Adipocyte (in vitro differentiated cells): ENCODE measurements at regions not wholly inside any gene's neighbourhood (a gene's known extent, or its start where the extent isn't known, plus 50 kb on each side); places are given as distances from the start of the nearest gene placed in this dataset.

Source experiments
- DNase-seq: peaks from one replicate; pipeline ENCODE4 v3.0.0-alpha.2; 2015; ENCODE audit warnings: low read depth
- H3K27me3 ChIP-seq: replicated peaks from 2 replicates; pipeline ENCODE4 v1.7.0; 2013; ENCODE audit warnings: mild to moderate bottlenecking, low read length, moderate library complexity; ENCODE audit not compliant: control insufficient read depth, insufficient read depth
- H3K36me3 ChIP-seq: 2 replicates; pipeline ENCODE4 v1.7.0; 2013; ENCODE audit warnings: low read length, mild to moderate bottlenecking, moderate library complexity; ENCODE audit not compliant: control insufficient read depth, insufficient read depth, severe bottlenecking
- H3K4me1 ChIP-seq: 2 replicates; pipeline ENCODE4 v1.7.0; 2013; ENCODE audit warnings: mild to moderate bottlenecking, low read length, moderate library complexity; ENCODE audit not compliant: control insufficient read depth, insufficient read depth
- H3K4me3 ChIP-seq: 2 replicates; pipeline ENCODE4 v1.7.0; 2013; ENCODE audit warnings: mild to moderate bottlenecking, low read length, moderate library complexity
- H3K9ac ChIP-seq: 2 replicates; pipeline ENCODE4 v1.7.0; 2013; ENCODE audit warnings: mild to moderate bottlenecking, low read length, moderate library complexity
- H3K9me3 ChIP-seq: 2 replicates; pipeline ENCODE4 v1.7.0; 2013; ENCODE audit warnings: mild to moderate bottlenecking, low read length, moderate library complexity; ENCODE audit not compliant: control insufficient read depth

GRCh38 chr1:30328401-30329262 lies 394.8 kb downstream of the MATN1 start:
- Histone ChIP-seq H3K4me1 (no peaks in the 10 kb centered on the region), H3K4me3 (no peak overlapping the region)

GRCh38 chr1:30328100-30328370 lies 395.4 kb downstream of the MATN1 start:
- no peak for DNase-seq
- H3K9me3 ChIP-seq, result no peaks in the 10 kb centered on the region
- H3K4me1 ChIP-seq, result no peaks in the 10 kb centered on the region
- H3K4me3 ChIP-seq, result no peak overlapping the region
- H3K27me3 ChIP-seq, result peaks cover 59% of the 10 kb centered on the region
- H3K36me3 ChIP-seq, result no peaks in the 10 kb centered on the region
- no peak overlapping the region for H3K9ac ChIP-seq

More at GRCh38 chr1:30328401-30329262, 394.8 kb downstream of the MATN1 start:
- DNase-seq, result no peak
- no peaks in the 10 kb centered on the region for H3K9me3 ChIP-seq
- no peak overlapping the region for H3K9ac ChIP-seq
- no peaks in the 10 kb centered on the region for H3K36me3 ChIP-seq
- peaks cover 53% of the 10 kb centered on the region for H3K27me3 ChIP-seq

DNA sequence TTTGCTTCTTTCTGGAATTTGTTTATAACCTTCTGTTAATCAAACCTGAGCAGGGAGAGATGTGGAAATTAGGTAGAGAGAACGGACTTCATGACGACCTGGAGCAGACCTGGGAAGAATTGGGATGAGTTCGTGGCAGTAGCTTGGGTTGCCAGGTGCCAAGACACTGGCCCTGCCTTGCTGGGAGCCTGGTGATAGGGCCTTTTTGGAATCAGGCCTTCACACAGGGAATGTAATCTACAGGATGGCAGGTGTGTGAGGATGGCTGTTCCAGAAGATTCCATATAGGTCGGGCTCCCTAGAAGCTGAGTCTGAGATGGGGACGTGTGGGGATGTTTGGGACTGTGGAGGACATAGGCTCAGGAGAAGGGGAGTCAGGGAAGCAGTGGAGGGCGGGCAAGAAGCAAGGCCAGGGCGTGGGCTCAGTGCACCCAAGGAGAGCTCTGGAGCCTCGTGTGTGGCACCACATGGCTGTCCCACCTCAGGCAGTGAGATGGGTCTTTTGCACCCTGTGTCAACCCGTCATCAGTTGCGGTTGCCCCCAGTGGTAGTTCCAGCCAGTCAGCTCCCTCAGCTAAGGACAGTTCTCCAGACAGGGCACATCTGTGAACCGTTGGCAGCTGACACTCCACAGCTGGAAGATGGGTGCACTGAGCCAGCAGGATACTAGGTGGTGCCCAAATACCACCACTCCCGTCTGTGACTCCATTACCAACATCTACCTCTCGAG lies 395.9 kb downstream of the MATN1 start:
- Histone ChIP-seq H3K4me3 (no peak overlapping the region), H3K4me1 (no peaks in the 10 kb centered on the region), H3K27me3 (peaks cover 64% of the 10 kb centered on the region), H3K9me3 (no peaks in the 10 kb centered on the region), H3K36me3 (no peaks in the 10 kb centered on the region), H3K9ac (no peak overlapping the region)
- DNase-seq, result no peak

GRCh38 chr1:30325999-30326398 lies 397.4 kb downstream of the MATN1 start:
- Histone ChIP-seq H3K9ac (no peak overlapping the region), H3K27me3 (peaks cover 59% of the 10 kb centered on the region), H3K4me1 (no peaks in the 10 kb centered on the region), H3K9me3 (no peaks in the 10 kb centered on the region), H3K36me3 (no peaks in the 10 kb centered on the region), H3K4me3 (no peak overlapping the region)
- DNase-seq, result no peak

- Histone ChIP-seq H3K4me3 (no peak overlapping the region), H3K4me1 (no peaks in the 10 kb centered on the region), H3K9me3 (no peaks in the 10 kb centered on the region), H3K27me3 (peaks cover 55% of the 10 kb centered on the region), H3K9ac (no peak overlapping the region), H3K36me3 (no peaks in the 10 kb centered on the region)
- DNase-seq, result no peak
These were observed 398.1 kb downstream of the MATN1 start for GRCh38 chr1:30325085-30325935.

GRCh38 chr1:30324251-30325084 lies 398.9 kb downstream of the MATN1 start:
- no peak for DNase-seq
- Histone ChIP-seq H3K36me3 (no peaks in the 10 kb centered on the region), H3K4me3 (no peak overlapping the region), H3K9ac (no peak overlapping the region), H3K27me3 (peaks cover 57% of the 10 kb centered on the region), H3K9me3 (no peaks in the 10 kb centered on the region), H3K4me1 (no peaks in the 10 kb centered on the region)

DNA sequence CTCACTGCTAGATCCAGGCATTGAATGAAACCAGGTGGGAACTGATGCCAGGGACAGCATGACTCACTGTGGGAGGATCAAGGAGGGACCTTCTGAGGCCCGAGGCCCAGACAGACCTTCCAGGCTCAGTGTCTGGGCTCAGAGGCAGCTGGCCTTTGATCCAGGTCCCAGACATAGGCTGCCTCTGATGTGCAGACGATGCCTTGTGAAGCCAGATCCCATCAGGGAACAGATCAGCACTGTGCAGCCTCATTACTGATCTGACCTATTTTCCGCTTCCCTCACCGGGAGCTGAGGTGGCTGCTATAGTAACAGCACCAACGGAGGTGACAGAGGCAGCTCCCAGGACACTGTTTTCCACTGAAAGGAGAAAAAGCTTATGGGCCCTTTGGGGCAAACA lies 399.5 kb downstream of the MATN1 start:
- Histone ChIP-seq H3K4me1 (no peaks in the 10 kb centered on the region), H3K36me3 (no peaks in the 10 kb centered on the region), H3K27me3 (peaks cover 62% of the 10 kb centered on the region), H3K4me3 (no peak overlapping the region), H3K9ac (no peak overlapping the region), H3K9me3 (no peaks in the 10 kb centered on the region)
- DNase-seq, result no peak

DNA sequence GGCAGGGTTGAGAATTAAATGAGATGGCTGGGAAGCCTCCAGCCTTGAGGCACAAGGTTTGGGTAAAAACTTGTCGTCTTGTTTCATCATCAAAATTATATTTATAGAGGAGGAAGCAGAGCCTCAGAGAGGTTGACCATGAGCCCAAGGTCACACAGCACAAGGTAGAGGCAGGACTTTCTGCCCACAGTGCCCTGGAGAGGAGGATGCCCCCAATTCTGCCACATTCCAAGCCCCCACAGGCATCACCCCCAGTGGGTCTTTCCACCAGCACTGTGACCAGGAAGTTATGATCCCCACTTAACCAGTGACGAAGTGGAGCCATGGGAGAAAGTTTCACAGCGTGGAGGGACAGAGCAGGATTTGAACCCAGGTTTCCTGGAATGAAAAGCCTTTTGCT lies 400.0 kb downstream of the MATN1 start:
- Histone ChIP-seq H3K9ac (no peak overlapping the region), H3K36me3 (no peaks in the 10 kb centered on the region), H3K9me3 (no peaks in the 10 kb centered on the region), H3K4me3 (no peak overlapping the region), H3K27me3 (peaks cover 66% of the 10 kb centered on the region), H3K4me1 (no peaks in the 10 kb centered on the region)
- DNase-seq, result no peak

DNA sequence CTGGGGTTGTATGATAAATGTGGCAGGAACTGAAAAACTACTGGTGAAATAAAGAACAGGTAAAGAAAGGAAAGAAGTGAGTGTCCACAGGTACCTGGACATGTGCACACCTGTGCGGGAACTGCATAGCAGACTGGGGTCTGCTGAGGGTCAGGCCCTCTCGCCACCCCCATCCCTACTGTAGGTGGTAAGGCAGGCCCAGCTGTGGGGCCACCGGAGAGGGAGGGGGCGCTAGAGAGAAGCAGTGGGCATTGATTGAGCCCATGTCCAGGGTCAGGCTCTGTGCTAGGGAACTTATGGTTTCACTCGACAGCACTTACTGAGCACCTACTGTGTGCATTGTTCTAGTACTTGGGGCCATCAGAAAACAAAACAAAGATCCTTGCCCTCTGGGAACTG lies 400.5 kb downstream of the MATN1 start:
- DNase-seq, result no peak
- no peak overlapping the region for H3K9ac ChIP-seq
- no peak overlapping the region for H3K4me3 ChIP-seq
- H3K9me3 ChIP-seq, result no peaks in the 10 kb centered on the region
- H3K36me3 ChIP-seq, result no peaks in the 10 kb centered on the region
- H3K27me3 ChIP-seq, result peaks cover 66% of the 10 kb centered on the region
- no peaks in the 10 kb centered on the region for H3K4me1 ChIP-seq

- DNase-seq, result no peak
- Histone ChIP-seq H3K9ac (no peak overlapping the region), H3K9me3 (no peaks in the 10 kb centered on the region), H3K4me1 (no peaks in the 10 kb centered on the region), H3K4me3 (no peak overlapping the region), H3K27me3 (peaks cover 69% of the 10 kb centered on the region), H3K36me3 (no peaks in the 10 kb centered on the region)
These were observed 401.2 kb downstream of the MATN1 start for GRCh38 chr1:30321996-30322858.
